ENCODE measurements at regions not wholly inside any gene's neighbourhood (a gene's known extent, or its start where the extent isn't known, plus 50 kb on each side); places are given as distances from the start of the nearest gene placed in this dataset.

DNA sequence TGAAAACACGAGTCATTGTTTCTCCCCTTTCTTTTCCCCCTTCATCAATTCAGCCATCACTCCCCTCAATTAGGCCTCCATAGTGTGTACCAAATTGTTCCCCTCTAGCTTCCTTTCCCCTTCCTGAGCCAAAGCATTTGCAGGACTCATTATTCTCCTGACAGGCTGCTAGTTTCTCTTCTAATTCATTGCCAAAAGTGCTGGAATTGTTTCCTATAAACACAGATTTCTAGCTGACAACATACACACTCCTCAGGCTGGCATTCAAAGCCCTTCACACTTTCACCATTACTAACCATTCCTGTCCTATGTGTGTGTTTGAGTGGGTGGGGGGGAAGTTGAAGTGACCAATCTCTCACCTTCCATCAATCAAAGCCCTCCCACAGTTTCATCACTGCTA lies 444.2 kb upstream of the OPRM1 start:
- no peaks in the 10 kb centered on the region for H3K9me3 Mint-ChIP-seq
- no peak for DNase-seq
- Histone ChIP-seq H3K9me3 (ENCODE audit: control insufficient read depth, low read length) (no peaks in the 10 kb centered on the region), H3K36me3 (ENCODE audit: control insufficient read depth, insufficient read depth, low read length) (no peaks in the 10 kb centered on the region), H3K27ac (ENCODE audit: low read depth, low read length) (no peak overlapping the region), H3K4me3 (ENCODE audit: low read length) (no peak overlapping the region), H3K27me3 (ENCODE audit: control insufficient read depth, insufficient read depth, low read length, poor library complexity, severe bottlenecking) (no peaks in the 10 kb centered on the region), H3K9ac (ENCODE audit: extremely low read depth, low read length, poor library complexity, severe bottlenecking) (no peak overlapping the region), H3K4me1 (ENCODE audit: control insufficient read depth, insufficient read depth, low read length) (no peaks in the 10 kb centered on the region)
- H3K27me3 Mint-ChIP-seq (ENCODE audit: insufficient read depth): peaks cover 2% of the 10 kb centered on the region
- WGBS, 2 experiments (ENCODE audit: insufficient coverage in 1 of 2, insufficient read length in 1 of 2): 88 to 100% methylated on average over 1 of the region's 1 CpG
- H3K27ac Mint-ChIP-seq: no peak overlapping the region
- no peak overlapping the region for H3K4me3 Mint-ChIP-seq
- H3K36me3 Mint-ChIP-seq (ENCODE audit: low read depth): no peaks in the 10 kb centered on the region
- H3K4me1 Mint-ChIP-seq: peaks cover 13% of the 10 kb centered on the region
- TF ChIP-seq, protein P1, sequence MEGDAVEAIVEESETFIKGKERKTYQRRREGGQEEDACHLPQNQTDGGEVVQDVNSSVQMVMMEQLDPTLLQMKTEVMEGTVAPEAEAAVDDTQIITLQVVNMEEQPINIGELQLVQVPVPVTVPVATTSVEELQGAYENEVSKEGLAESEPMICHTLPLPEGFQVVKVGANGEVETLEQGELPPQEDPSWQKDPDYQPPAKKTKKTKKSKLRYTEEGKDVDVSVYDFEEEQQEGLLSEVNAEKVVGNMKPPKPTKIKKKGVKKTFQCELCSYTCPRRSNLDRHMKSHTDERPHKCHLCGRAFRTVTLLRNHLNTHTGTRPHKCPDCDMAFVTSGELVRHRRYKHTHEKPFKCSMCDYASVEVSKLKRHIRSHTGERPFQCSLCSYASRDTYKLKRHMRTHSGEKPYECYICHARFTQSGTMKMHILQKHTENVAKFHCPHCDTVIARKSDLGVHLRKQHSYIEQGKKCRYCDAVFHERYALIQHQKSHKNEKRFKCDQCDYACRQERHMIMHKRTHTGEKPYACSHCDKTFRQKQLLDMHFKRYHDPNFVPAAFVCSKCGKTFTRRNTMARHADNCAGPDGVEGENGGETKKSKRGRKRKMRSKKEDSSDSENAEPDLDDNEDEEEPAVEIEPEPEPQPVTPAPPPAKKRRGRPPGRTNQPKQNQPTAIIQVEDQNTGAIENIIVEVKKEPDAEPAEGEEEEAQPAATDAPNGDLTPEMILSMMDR (conservative IDR thresholded peaks at IDR 0.05): no peak

DNA sequence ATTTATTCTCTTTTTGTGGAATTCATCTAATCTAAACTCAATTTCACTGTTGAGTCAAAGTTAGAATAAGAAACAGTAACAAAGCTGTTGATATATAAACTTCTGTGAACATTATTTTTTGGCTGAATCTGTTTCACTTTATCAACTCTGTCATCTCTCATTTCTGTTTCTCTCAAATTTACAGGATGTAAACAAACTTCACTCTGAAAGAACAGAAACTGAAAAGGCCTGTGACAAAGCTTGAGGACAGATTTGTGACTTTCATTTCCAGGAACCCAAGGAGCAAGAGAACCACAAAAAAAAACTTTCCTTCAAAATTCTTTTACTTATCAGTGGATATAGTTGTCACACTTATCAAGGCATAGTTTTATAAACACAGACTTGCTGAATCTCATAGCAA lies 447.9 kb upstream of the OPRM1 start:
- H3K27me3 Mint-ChIP-seq (ENCODE audit: insufficient read depth): no peaks in the 10 kb centered on the region
- H3K9me3 Mint-ChIP-seq: no peaks in the 10 kb centered on the region
- Histone ChIP-seq H3K27me3 (ENCODE audit: control insufficient read depth, insufficient read depth, low read length, poor library complexity, severe bottlenecking) (no peaks in the 10 kb centered on the region), H3K27ac (ENCODE audit: low read depth, low read length) (no peak overlapping the region), H3K9me3 (ENCODE audit: control insufficient read depth, low read length) (no peaks in the 10 kb centered on the region), H3K9ac (ENCODE audit: extremely low read depth, low read length, poor library complexity, severe bottlenecking) (no peak overlapping the region), H3K4me3 (ENCODE audit: low read length) (peak overlapping the region; percentile 3), H3K4me1 (ENCODE audit: control insufficient read depth, insufficient read depth, low read length) (no peaks in the 10 kb centered on the region), H3K36me3 (ENCODE audit: control insufficient read depth, insufficient read depth, low read length) (no peaks in the 10 kb centered on the region)
- TF ChIP-seq, protein P1 (conservative IDR thresholded peaks at IDR 0.05): no peak
- no peak overlapping the region for H3K27ac Mint-ChIP-seq
- no peak for DNase-seq
- no peaks in the 10 kb centered on the region for H3K36me3 Mint-ChIP-seq (ENCODE audit: low read depth)
- H3K4me3 Mint-ChIP-seq: no peak overlapping the region
- H3K4me1 Mint-ChIP-seq: peaks cover 13% of the 10 kb centered on the region

DNA sequence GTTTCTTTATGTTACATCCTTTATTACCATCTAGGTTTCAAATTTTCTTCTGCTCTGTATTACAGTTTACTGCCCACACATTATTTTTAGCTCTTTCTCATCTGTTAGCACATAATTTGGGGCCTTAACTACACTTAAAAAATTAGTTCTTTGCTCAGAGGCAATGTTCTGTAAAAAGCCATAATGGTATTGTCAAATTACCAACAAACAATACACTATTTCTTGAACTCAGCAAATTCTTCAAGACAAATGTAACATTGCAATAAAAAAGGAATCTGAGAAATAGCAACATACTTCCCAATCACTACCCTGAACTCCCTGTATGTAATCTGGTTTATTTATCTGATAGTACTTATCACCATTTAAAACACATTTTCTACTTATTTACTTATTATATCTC lies 448.6 kb upstream of the OPRM1 start:
- Mint-ChIP-seq H3K4me1 (peaks cover 13% of the 10 kb centered on the region), H3K27me3 (ENCODE audit: insufficient read depth) (no peaks in the 10 kb centered on the region), H3K9me3 (no peaks in the 10 kb centered on the region), H3K4me3 (no peak overlapping the region), H3K27ac (no peak overlapping the region), H3K36me3 (ENCODE audit: low read depth) (no peaks in the 10 kb centered on the region)
- TF ChIP-seq, protein P1 (conservative IDR thresholded peaks at IDR 0.05): no peak
- no peak overlapping the region for H3K9ac ChIP-seq (ENCODE audit: extremely low read depth, low read length, poor library complexity, severe bottlenecking)
- H3K36me3 ChIP-seq (ENCODE audit: control insufficient read depth, insufficient read depth, low read length): no peaks in the 10 kb centered on the region
- no peak overlapping the region for H3K27ac ChIP-seq (ENCODE audit: low read depth, low read length)
- no peaks in the 10 kb centered on the region for H3K27me3 ChIP-seq (ENCODE audit: control insufficient read depth, insufficient read depth, low read length, poor library complexity, severe bottlenecking)
- no peak for DNase-seq
- peak overlapping the region; percentile 3 for H3K4me3 ChIP-seq (ENCODE audit: low read length)
- no peaks in the 10 kb centered on the region for H3K4me1 ChIP-seq (ENCODE audit: control insufficient read depth, insufficient read depth, low read length)
- no peaks in the 10 kb centered on the region for H3K9me3 ChIP-seq (ENCODE audit: control insufficient read depth, low read length)

Data from endodermal cell (in vitro differentiated cells).